Stimulated activated naive CD8-positive, alpha-beta T cell treated with anti-CD3 and anti-CD28 coated beads, Interleukin-15, amount 100 ng/mL, for 72 hours (primary cell): ENCODE measurements at regions not wholly inside any gene's neighbourhood (a gene's known extent, or its start where the extent isn't known, plus 50 kb on each side); places are given as distances from the start of the nearest gene placed in this dataset.
"Not testable (repeated sequence)": the region's sequence is repeated elsewhere in the genome, so short reads cannot be mapped to it uniquely, and the experiment has no call there.

Experiments used
- ATAC-seq: fragments of 150-1000 bp; cut with Tn5 transposase; 2 replicates; pipeline ENCODE4 v1.10.0; 2021; ENCODE audit warnings: mild to moderate bottlenecking, moderate library complexity
- DNase-seq, 2 donors: peaks; one replicate each; pipeline ENCODE4 v3.0.0; 2021 to 2022
- H3K27ac Mint-ChIP-seq, 2 donors: one replicate each; pipeline ENCODE4 v1.8.0; 2022; ENCODE audit warnings: mild to moderate bottlenecking in 2 of 2, mixed read lengths in 2 of 2, moderate library complexity in 2 of 2
- H3K27me3 Mint-ChIP-seq: one replicate; pipeline ENCODE4 v1.8.0; 2022; ENCODE audit warnings: mixed read lengths
- H3K4me1 Mint-ChIP-seq: one replicate; pipeline ENCODE4 v1.8.0; 2022; ENCODE audit warnings: mild to moderate bottlenecking, mixed read lengths
- H3K4me3 Mint-ChIP-seq, 2 donors: one replicate each; pipeline ENCODE4 v1.8.0; 2022; ENCODE audit warnings: mild to moderate bottlenecking in 2 of 2, mixed read lengths in 2 of 2, moderate library complexity in 1 of 2
- H3K9me3 Mint-ChIP-seq, 2 donors: one replicate each; pipeline ENCODE4 v1.8.0; 2022; ENCODE audit warnings: mixed read lengths in 2 of 2

- DNase-seq (no peak), ATAC-seq (no peak)
- no peak overlapping the region for H3K4me3 Mint-ChIP-seq
- H3K9me3 Mint-ChIP-seq: peaks cover 0 to 7% of the 10 kb centered on the region in 2 donors
- no peak overlapping the region for H3K27ac Mint-ChIP-seq
- no peaks in the 10 kb centered on the region for H3K27me3 Mint-ChIP-seq
- H3K4me1 Mint-ChIP-seq: no peaks in the 10 kb centered on the region
These were observed 614.6 kb downstream of the PPP4R3C start for GRCh38 chrX:26848511-26848910.

- DNase-seq (no peak), ATAC-seq (no peak)
- H3K4me1 Mint-ChIP-seq: no peaks in the 10 kb centered on the region
- H3K27ac Mint-ChIP-seq: no peak overlapping the region
- H3K4me3 Mint-ChIP-seq: no peak overlapping the region
- H3K27me3 Mint-ChIP-seq: no peaks in the 10 kb centered on the region
- peaks cover 0 to 7% of the 10 kb centered on the region in 2 donors for H3K9me3 Mint-ChIP-seq
These were observed 618.1 kb downstream of the PPP4R3C start for GRCh38 chrX:26845056-26845455.

- no peaks in the 10 kb centered on the region for H3K27me3 Mint-ChIP-seq
- no peak overlapping the region for H3K4me3 Mint-ChIP-seq
- no peaks in the 10 kb centered on the region for H3K4me1 Mint-ChIP-seq
- H3K27ac Mint-ChIP-seq: no peak overlapping the region
- no peaks in the 10 kb centered on the region for H3K9me3 Mint-ChIP-seq
- no peak for DNase-seq
- ATAC-seq: no peak
These were observed 606.5 kb downstream of the MAGEB5 start for GRCh38 chrX:26822448-26822847.

- no peaks in the 10 kb centered on the region for H3K27me3 Mint-ChIP-seq
- no peak for DNase-seq
- H3K27ac Mint-ChIP-seq: no peak overlapping the region
- H3K4me1 Mint-ChIP-seq: no peaks in the 10 kb centered on the region
- ATAC-seq: no peak
- no peak overlapping the region for H3K4me3 Mint-ChIP-seq
- H3K9me3 Mint-ChIP-seq: no peaks in the 10 kb centered on the region
These were observed 573.8 kb downstream of the MAGEB5 start for GRCh38 chrX:26789751-26790150.

- ATAC-seq (no peak), DNase-seq (no peak)
- Mint-ChIP-seq H3K27me3 (no peaks in the 10 kb centered on the region), H3K27ac (no peak overlapping the region), H3K9me3 (no peaks in the 10 kb centered on the region), H3K4me1 (no peaks in the 10 kb centered on the region), H3K4me3 (no peak overlapping the region)
These were observed 572.5 kb downstream of the MAGEB5 start for GRCh38 chrX:26788402-26788998.

GRCh38 chrX:26783512-26784225 is 567.7 kb downstream of the MAGEB5 start:
- DNase-seq: no peak
- Mint-ChIP-seq H3K4me1 (no peaks in the 10 kb centered on the region), H3K4me3 (no peak overlapping the region), H3K27me3 (no peaks in the 10 kb centered on the region), H3K9me3 (peaks cover 0 to under 1% of the 10 kb centered on the region in 2 donors), H3K27ac (no peak overlapping the region)
- no peak for ATAC-seq

- DNase-seq (no peak), ATAC-seq (no peak)
- Mint-ChIP-seq H3K4me1 (no peaks in the 10 kb centered on the region), H3K9me3 (peaks cover 6 to 12% of the 10 kb centered on the region in 2 donors), H3K27ac (no peak overlapping the region), H3K27me3 (no peaks in the 10 kb centered on the region), H3K4me3 (no peak overlapping the region)
These were observed 562.4 kb downstream of the MAGEB5 start for GRCh38 chrX:26778320-26778888.

GRCh38 chrX:26762253-26762652 is 546.3 kb downstream of the MAGEB5 start:
- ATAC-seq (no peak), DNase-seq (no peak)
- no peak overlapping the region for H3K4me3 Mint-ChIP-seq
- no peak overlapping the region for H3K27ac Mint-ChIP-seq
- no peaks in the 10 kb centered on the region for H3K27me3 Mint-ChIP-seq
- peaks cover 0 to 4% of the 10 kb centered on the region in 2 donors for H3K9me3 Mint-ChIP-seq
- H3K4me1 Mint-ChIP-seq: no peaks in the 10 kb centered on the region

- not testable (repeated sequence) for H3K27me3 Mint-ChIP-seq, H3K4me1 Mint-ChIP-seq, H3K27ac Mint-ChIP-seq, ATAC-seq, DNase-seq, H3K4me3 Mint-ChIP-seq, H3K9me3 Mint-ChIP-seq
These were observed 539.8 kb downstream of the MAGEB5 start for GRCh38 chrX:26755760-26756159.

GRCh38 chrX:26747877-26748276 is 531.9 kb downstream of the MAGEB5 start:
- no peaks in the 10 kb centered on the region for H3K4me1 Mint-ChIP-seq

GRCh38 chrX:26722666-26723428 is 506.9 kb downstream of the MAGEB5 start:
- H3K9me3 Mint-ChIP-seq: peaks cover 0 to 5% of the 10 kb centered on the region in 2 donors
- ATAC-seq (no peak), DNase-seq (no peak)
- H3K27me3 Mint-ChIP-seq: no peaks in the 10 kb centered on the region
- H3K4me3 Mint-ChIP-seq: no peak overlapping the region
- no peaks in the 10 kb centered on the region for H3K4me1 Mint-ChIP-seq
- H3K27ac Mint-ChIP-seq: no peak overlapping the region

More at GRCh38 chrX:26747877-26748276, 531.9 kb downstream of the MAGEB5 start:
- ATAC-seq (no peak), DNase-seq (no peak)
- Mint-ChIP-seq H3K27ac (no peak overlapping the region), H3K27me3 (no peaks in the 10 kb centered on the region), H3K4me3 (no peak overlapping the region), H3K9me3 (no peaks in the 10 kb centered on the region)

- peaks cover 11% of the 10 kb centered on the region in 2 donors for H3K9me3 Mint-ChIP-seq
- H3K27ac Mint-ChIP-seq: no peak overlapping the region
- ATAC-seq (no peak), DNase-seq (no peak)
- no peak overlapping the region for H3K4me3 Mint-ChIP-seq
- H3K4me1 Mint-ChIP-seq: no peaks in the 10 kb centered on the region
- H3K27me3 Mint-ChIP-seq: no peaks in the 10 kb centered on the region
These were observed 456.6 kb downstream of the MAGEB5 start for GRCh38 chrX:26672571-26672970.

- peaks cover 11% of the 10 kb centered on the region in 2 donors for H3K9me3 Mint-ChIP-seq
- no peak overlapping the region for H3K27ac Mint-ChIP-seq
- ATAC-seq (no peak), DNase-seq (no peak)
- H3K4me1 Mint-ChIP-seq: no peaks in the 10 kb centered on the region
- no peaks in the 10 kb centered on the region for H3K27me3 Mint-ChIP-seq
- H3K4me3 Mint-ChIP-seq: no peak overlapping the region
These were observed 454.6 kb downstream of the MAGEB5 start for GRCh38 chrX:26670521-26670920.

- Mint-ChIP-seq H3K4me1 (no peaks in the 10 kb centered on the region), H3K27me3 (no peaks in the 10 kb centered on the region), H3K27ac (no peak overlapping the region), H3K9me3 (peaks cover 6% of the 10 kb centered on the region in 2 donors), H3K4me3 (no peak overlapping the region)
- ATAC-seq (no peak), DNase-seq (no peak)
These were observed 448.9 kb downstream of the MAGEB5 start for GRCh38 chrX:26664919-26665318.

- Mint-ChIP-seq H3K27me3 (no peaks in the 10 kb centered on the region), H3K4me3 (no peak overlapping the region), H3K27ac (no peak overlapping the region), H3K9me3 (no peaks in the 10 kb centered on the region), H3K4me1 (no peaks in the 10 kb centered on the region)
- no peak for DNase-seq
- ATAC-seq: no peak
These were observed 437.1 kb downstream of the MAGEB5 start for GRCh38 chrX:26653050-26653449.

- DNase-seq: no peak
- no peaks in the 10 kb centered on the region for H3K9me3 Mint-ChIP-seq
- H3K4me3 Mint-ChIP-seq: no peak overlapping the region
- no peaks in the 10 kb centered on the region for H3K4me1 Mint-ChIP-seq
- no peak for ATAC-seq
- H3K27me3 Mint-ChIP-seq: no peaks in the 10 kb centered on the region
- no peak overlapping the region for H3K27ac Mint-ChIP-seq
These were observed 435.8 kb downstream of the MAGEB5 start for GRCh38 chrX:26651755-26652154.
